Activated T-helper 17 cell treated with anti-CD3 and anti-CD28 coated beads, Interleukin-2, amount 50 U/mL, for 72 hours (primary cell): ENCODE measurements at regions not wholly inside any gene's neighbourhood (a gene's known extent, or its start where the extent isn't known, plus 50 kb on each side); places are given as distances from the start of the nearest gene placed in this dataset.

Experiments
- ATAC-seq: fragments of 150-1000 bp; cut with Tn5 transposase; replicated peaks from 2 replicates; pipeline ENCODE4 v1.10.0; 2021; ENCODE audit warnings: mild to moderate bottlenecking, moderate library complexity
- H3K27ac Mint-ChIP-seq: one replicate; pipeline ENCODE4 v1.8.0; 2022; ENCODE audit warnings: mixed read lengths
- H3K27me3 Mint-ChIP-seq: one replicate; pipeline ENCODE4 v1.8.0; 2022; ENCODE audit warnings: mixed read lengths
- H3K36me3 Mint-ChIP-seq: one replicate; pipeline ENCODE4 v1.8.0; 2022; ENCODE audit warnings: low read depth, mild to moderate bottlenecking, mixed read lengths
- H3K4me1 Mint-ChIP-seq: one replicate; pipeline ENCODE4 v1.8.0; 2022; ENCODE audit warnings: mixed read lengths
- H3K4me3 Mint-ChIP-seq: one replicate; pipeline ENCODE4 v1.8.0; 2022; ENCODE audit warnings: mild to moderate bottlenecking, mixed read lengths
- H3K9me3 Mint-ChIP-seq: one replicate; pipeline ENCODE4 v1.8.0; 2022; ENCODE audit warnings: mixed read lengths

DNA sequence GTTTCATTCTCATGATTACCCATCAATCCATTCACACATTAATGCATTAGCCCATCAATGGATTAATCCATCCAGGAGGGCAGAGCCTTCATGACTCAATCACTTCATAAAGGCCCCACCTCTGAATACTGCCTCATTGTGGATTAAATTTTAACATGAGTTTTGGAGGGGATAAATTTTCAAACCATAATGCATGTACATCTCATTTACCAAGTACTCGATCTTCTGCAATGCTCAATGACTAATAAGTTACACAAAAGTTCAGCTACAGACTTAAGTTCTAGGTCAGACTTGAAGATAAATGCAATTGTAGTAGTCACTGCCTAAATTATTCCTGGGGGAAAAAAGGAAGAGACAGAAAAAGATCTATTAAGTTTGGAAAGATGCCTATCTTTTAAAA, 120.0 kb upstream of the OSR1 start:
- Mint-ChIP-seq H3K27ac (no peak overlapping the region), H3K4me1 (peaks cover 14% of the 10 kb centered on the region), H3K4me3 (no peak overlapping the region), H3K36me3 (no peaks in the 10 kb centered on the region), H3K27me3 (peaks cover 9% of the 10 kb centered on the region), H3K9me3 (no peaks in the 10 kb centered on the region)
- no peak for ATAC-seq

GRCh38 chr2:19476327-19476726, 117.9 kb upstream of the OSR1 start:
- H3K27ac Mint-ChIP-seq = no peak overlapping the region
- H3K4me1 Mint-ChIP-seq = peaks cover 15% of the 10 kb centered on the region
- ATAC-seq = no peak

DNA sequence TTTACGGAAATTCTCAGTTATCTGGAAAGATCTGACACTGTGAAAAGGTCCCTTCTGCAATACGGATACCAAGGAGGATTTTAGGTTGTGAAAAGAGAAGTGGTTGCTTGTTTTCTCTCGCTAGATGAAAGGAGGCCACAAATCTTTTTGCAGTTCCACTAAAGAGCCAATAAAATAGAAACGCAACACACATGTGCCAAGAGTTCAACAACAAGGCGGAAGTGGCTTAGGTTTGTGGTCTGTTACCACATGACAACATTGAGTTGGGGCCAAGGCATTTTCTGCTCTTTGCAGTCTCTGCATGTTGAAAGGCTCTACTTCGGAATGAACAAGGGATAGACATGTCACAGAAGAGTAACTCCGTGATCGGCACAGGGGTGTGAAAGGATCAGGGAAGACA, 115.7 kb upstream of the OSR1 start:
- H3K27ac Mint-ChIP-seq = no peak overlapping the region
- peaks cover 12% of the 10 kb centered on the region for H3K4me1 Mint-ChIP-seq
- peaks cover 3% of the 10 kb centered on the region for H3K9me3 Mint-ChIP-seq
- H3K36me3 Mint-ChIP-seq = no peaks in the 10 kb centered on the region
- peak; percentile 69 for ATAC-seq
- H3K4me3 Mint-ChIP-seq = peak overlapping the region; percentile 44
- H3K27me3 Mint-ChIP-seq = peaks cover 19% of the 10 kb centered on the region

More at GRCh38 chr2:19476327-19476726, 117.9 kb upstream of the OSR1 start:
- Mint-ChIP-seq H3K4me3 (no peak overlapping the region), H3K9me3 (peaks cover 3% of the 10 kb centered on the region), H3K27me3 (peaks cover 21% of the 10 kb centered on the region), H3K36me3 (no peaks in the 10 kb centered on the region)

GRCh38 chr2:19473350-19473749, 114.9 kb upstream of the OSR1 start:
- Mint-ChIP-seq H3K36me3 (no peaks in the 10 kb centered on the region), H3K27ac (no peak overlapping the region), H3K4me1 (peaks cover 12% of the 10 kb centered on the region), H3K9me3 (peaks cover 6% of the 10 kb centered on the region), H3K27me3 (peaks cover 19% of the 10 kb centered on the region), H3K4me3 (peak overlapping the region; percentile 44)
- ATAC-seq = no peak

DNA sequence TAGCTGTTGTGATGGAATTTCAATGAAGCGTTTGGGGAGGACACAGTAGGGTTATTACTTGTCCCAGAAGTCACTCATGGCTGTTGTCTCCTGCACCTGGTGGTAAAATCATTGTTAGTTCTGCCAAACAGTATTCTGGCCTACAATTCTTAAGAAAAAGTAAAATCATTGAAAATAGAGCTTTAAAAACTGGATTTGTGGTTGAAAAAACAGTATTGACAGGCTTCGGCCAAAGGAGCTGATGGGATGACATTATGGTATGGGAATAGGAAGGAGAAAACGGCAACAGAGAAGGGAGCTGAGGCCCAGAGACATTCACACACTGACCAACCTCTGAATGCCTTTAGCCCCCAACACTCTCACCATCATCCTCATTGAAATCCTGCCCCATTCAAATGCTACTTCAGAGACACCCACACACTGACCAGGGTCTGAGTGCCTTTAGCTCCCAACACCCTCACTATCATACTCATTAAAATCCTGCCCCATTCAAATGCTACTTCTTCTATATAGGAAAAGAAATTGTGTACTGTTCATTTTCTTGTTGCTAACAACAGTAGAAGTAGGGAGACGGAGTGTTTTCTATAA, 114.1 kb upstream of the OSR1 start:
- no peak for ATAC-seq
- peaks cover 19% of the 10 kb centered on the region for H3K27me3 Mint-ChIP-seq

DNA sequence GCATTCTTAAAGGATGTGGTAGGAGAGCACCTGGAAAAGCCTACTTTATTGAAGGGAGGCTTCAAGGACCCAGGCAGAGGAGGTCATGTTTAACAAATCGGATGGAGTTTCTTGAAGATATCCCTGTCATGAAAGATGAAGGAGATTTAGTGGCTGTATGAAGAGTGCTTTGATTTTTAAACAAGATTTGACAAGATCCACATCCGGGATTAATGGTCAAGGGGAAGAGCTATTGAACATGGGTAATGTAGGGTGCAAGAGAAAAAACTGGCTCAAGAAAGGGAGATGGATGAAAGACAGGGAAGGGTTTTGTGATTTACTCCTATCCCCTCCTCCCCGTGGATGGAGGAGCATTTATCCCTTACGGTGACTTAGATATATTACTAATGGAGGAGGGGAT, 113.1 kb upstream of the OSR1 start:
- Mint-ChIP-seq H3K27me3 (peaks cover 23% of the 10 kb centered on the region), H3K4me3 (no peak overlapping the region), H3K27ac (no peak overlapping the region), H3K4me1 (peaks cover 12% of the 10 kb centered on the region), H3K36me3 (no peaks in the 10 kb centered on the region), H3K9me3 (peaks cover 6% of the 10 kb centered on the region)
- ATAC-seq = no peak

More for the DNA sequence above, 114.1 kb upstream of the OSR1 start:
- H3K4me1 Mint-ChIP-seq = peaks cover 12% of the 10 kb centered on the region
- no peaks in the 10 kb centered on the region for H3K36me3 Mint-ChIP-seq
- H3K4me3 Mint-ChIP-seq = no peak overlapping the region
- H3K9me3 Mint-ChIP-seq = peaks cover 6% of the 10 kb centered on the region
- no peak overlapping the region for H3K27ac Mint-ChIP-seq

GRCh38 chr2:19465978-19466377, 107.6 kb upstream of the OSR1 start:
- Mint-ChIP-seq H3K4me1 (no peaks in the 10 kb centered on the region), H3K4me3 (no peak overlapping the region), H3K9me3 (peaks cover 7% of the 10 kb centered on the region), H3K36me3 (no peaks in the 10 kb centered on the region), H3K27ac (no peak overlapping the region), H3K27me3 (peaks cover 13% of the 10 kb centered on the region)
- no peak for ATAC-seq

- ATAC-seq = no peak
- Mint-ChIP-seq H3K4me3 (no peak overlapping the region), H3K36me3 (no peaks in the 10 kb centered on the region), H3K27ac (no peak overlapping the region), H3K9me3 (peaks cover 4% of the 10 kb centered on the region), H3K4me1 (peaks cover 4% of the 10 kb centered on the region), H3K27me3 (peaks cover 16% of the 10 kb centered on the region)
Measured at GRCh38 chr2:19462256-19462645, 103.8 kb upstream of the OSR1 start.

- Mint-ChIP-seq H3K36me3 (no peaks in the 10 kb centered on the region), H3K4me3 (no peak overlapping the region), H3K9me3 (peaks cover 4% of the 10 kb centered on the region), H3K4me1 (peaks cover 4% of the 10 kb centered on the region), H3K27me3 (peaks cover 13% of the 10 kb centered on the region), H3K27ac (no peak overlapping the region)
- ATAC-seq = no peak
Measured at GRCh38 chr2:19461504-19462255, 103.3 kb upstream of the OSR1 start.

DNA sequence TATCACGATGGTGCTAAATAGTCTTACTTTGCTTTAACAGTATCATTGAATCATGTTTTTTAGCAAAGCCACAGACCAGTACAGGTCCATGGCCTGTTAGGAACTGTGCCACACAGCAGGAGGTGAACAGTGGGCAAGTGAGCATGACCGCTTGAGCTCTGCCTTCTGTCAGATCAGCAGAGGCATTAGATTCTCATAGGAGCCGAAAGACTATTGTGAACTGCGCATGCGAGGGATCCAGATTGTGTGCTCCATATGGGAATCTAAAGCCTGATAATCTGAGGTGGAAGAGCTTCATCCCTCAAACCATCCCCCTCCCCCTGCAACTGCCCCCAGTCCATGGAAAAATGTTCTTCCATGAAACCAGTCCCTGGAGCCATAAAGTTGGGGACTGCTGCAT, 102.3 kb upstream of the OSR1 start:
- Mint-ChIP-seq H3K4me3 (no peak overlapping the region), H3K9me3 (peaks cover under 1% of the 10 kb centered on the region), H3K27me3 (peaks cover 13% of the 10 kb centered on the region), H3K27ac (no peak overlapping the region), H3K4me1 (peaks cover 4% of the 10 kb centered on the region), H3K36me3 (no peaks in the 10 kb centered on the region)
- no peak for ATAC-seq

DNA sequence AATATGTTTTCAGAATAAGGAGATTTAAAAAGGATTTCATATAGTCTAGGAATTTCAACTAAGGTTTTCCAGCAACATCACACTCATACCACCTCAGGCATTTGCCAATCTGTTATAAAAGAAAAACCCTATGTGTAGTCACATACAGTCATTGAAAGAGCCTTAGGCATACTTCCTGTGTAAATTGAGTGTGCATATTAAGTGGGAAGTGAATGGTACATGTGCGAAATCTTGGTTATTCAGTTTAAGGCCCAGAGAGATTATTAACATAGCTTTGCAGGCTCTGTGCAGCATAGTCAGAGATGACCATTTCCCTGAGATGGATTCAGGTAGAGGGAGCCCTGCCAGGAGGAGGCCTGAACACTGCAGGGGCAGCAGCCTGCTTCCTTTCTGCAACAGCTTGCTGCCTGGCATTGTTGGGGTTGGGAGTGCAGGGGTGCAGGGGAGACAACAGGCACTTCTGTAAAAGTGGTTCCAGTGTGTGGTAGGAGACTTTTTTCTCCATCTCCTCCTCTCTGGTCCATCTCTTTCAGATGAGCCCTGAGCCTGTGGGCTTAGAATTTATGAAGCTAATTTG, 100.1 kb upstream of the OSR1 start:
- Mint-ChIP-seq H3K27ac (no peak overlapping the region), H3K4me3 (no peak overlapping the region), H3K4me1 (peaks cover 4% of the 10 kb centered on the region), H3K9me3 (peaks cover 4% of the 10 kb centered on the region), H3K27me3 (peaks cover 13% of the 10 kb centered on the region), H3K36me3 (no peaks in the 10 kb centered on the region)
- no peak for ATAC-seq

DNA sequence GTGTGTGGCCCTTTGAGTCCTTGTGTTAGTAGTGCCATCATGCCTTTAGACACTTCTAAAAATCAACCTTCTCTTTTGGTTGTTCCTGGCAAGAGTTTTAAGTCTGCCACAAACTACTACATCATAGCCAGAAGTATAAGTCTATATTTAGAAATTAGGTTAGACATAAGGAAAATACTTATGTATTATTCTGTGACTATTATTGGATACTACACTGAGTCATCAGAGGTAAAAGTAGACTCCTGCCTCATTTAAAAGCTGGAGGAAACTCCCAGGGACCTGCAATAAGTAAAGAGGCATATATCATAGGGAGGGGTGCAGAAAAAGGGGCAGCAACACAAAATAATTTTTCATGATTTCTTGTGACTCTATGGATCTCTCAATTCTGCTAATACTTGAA, 99.4 kb upstream of the OSR1 start:
- Mint-ChIP-seq H3K9me3 (peaks cover 4% of the 10 kb centered on the region), H3K27ac (no peak overlapping the region), H3K36me3 (no peaks in the 10 kb centered on the region), H3K4me1 (peaks cover 4% of the 10 kb centered on the region), H3K27me3 (peaks cover 13% of the 10 kb centered on the region), H3K4me3 (no peak overlapping the region)
- no peak for ATAC-seq

DNA sequence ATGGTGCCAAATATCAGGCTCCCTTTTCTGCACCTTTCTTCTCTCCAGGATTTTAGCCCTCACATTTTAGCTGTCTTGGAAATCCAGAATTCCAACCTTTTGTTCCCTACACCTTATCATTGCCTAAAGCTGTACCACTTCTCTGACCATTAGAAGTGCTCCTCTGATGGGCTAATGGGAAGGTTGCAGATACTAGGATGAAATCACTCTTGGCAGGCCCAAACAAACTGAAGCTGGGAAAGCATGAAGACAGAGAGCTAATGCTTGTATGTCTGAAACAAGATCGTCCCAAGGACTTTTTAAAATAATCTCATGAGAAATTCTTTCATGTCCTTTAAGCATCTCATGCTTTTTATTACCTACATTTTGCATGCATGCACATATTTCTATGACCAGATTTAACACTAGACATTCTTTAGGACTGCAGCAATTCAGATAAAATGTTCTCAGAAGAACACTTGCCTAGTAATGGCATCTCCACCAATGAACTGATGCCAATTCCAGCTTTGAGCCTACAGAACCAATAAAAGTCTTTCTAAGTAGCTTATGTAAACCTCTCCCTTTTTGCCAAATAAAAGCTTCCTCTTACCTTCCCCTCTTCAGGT, 98.4 kb upstream of the OSR1 start:
- ATAC-seq = no peak

GRCh38 chr2:19454125-19454524, 95.7 kb upstream of the OSR1 start:
- H3K4me3 Mint-ChIP-seq = no peak overlapping the region
- ATAC-seq = no peak
- no peak overlapping the region for H3K27ac Mint-ChIP-seq
- peaks cover 4% of the 10 kb centered on the region for H3K9me3 Mint-ChIP-seq
- no peaks in the 10 kb centered on the region for H3K36me3 Mint-ChIP-seq
- no peaks in the 10 kb centered on the region for H3K4me1 Mint-ChIP-seq
- H3K27me3 Mint-ChIP-seq = peaks cover 5% of the 10 kb centered on the region

More for the DNA sequence above, 98.4 kb upstream of the OSR1 start:
- H3K4me3 Mint-ChIP-seq = no peak overlapping the region
- H3K9me3 Mint-ChIP-seq = peaks cover 4% of the 10 kb centered on the region
- peaks cover 4% of the 10 kb centered on the region for H3K4me1 Mint-ChIP-seq
- no peak overlapping the region for H3K27ac Mint-ChIP-seq
- no peaks in the 10 kb centered on the region for H3K36me3 Mint-ChIP-seq
- peaks cover 4% of the 10 kb centered on the region for H3K27me3 Mint-ChIP-seq

DNA sequence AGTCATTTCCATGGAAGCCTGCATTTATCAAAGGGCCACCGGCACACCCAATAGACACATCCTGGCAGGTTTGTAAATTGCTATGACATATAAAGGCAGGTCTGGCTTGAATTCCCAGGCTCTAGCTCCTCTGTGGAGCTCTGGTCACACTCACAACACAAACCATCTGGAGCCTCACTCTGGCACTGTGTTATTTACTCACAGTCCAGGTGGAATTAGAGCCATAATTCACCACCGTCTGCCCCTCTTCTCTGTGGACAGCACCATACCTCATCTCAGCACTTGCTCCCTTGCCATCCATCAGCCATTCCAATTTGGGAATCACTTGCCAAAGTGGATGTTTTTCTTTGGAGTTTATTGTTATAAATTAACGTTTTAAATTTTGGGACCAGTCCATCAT, 84.3 kb upstream of the OSR1 start:
- H3K27ac Mint-ChIP-seq = no peak overlapping the region
- no peaks in the 10 kb centered on the region for H3K4me1 Mint-ChIP-seq
- H3K4me3 Mint-ChIP-seq = no peak overlapping the region
- H3K36me3 Mint-ChIP-seq = no peaks in the 10 kb centered on the region
- peaks cover 7% of the 10 kb centered on the region for H3K9me3 Mint-ChIP-seq
- H3K27me3 Mint-ChIP-seq = peaks cover 23% of the 10 kb centered on the region
- no peak for ATAC-seq
